SKM-1 treated with dmso at 0.1 percent for 144 hours (cell line): ENCODE measurements at regions not wholly inside any gene's neighbourhood (a gene's known extent, or its start where the extent isn't known, plus 50 kb on each side); places are given as distances from the start of the nearest gene placed in this dataset.

Experiments
- DNase-seq: peaks from one replicate; lab custom pipeline; 2025; ENCODE audit not compliant: unreplicated experiment; lab: John Stamatoyannopoulos, UW

DNA sequence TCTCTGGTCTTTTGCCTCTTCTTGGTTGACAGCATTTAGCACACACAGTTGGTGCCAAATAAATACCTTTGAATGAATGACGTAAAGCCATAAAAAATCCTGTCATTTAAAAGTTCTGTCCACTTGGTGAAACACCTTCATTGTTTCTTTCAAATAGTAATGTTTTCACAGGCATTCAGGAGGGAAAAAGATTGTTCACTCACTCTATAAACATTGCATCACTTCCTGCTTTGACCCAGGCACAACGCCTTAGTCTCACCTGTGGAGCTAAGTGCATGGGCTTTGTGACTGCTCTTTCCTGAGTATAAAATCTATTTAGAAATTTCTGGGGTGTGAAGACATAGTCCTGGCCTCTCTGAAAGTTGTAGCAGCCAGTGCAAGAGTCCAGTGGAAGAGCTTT, 88.9 kb upstream of the CXCL14 start:
- no peak for DNase-seq

DNA sequence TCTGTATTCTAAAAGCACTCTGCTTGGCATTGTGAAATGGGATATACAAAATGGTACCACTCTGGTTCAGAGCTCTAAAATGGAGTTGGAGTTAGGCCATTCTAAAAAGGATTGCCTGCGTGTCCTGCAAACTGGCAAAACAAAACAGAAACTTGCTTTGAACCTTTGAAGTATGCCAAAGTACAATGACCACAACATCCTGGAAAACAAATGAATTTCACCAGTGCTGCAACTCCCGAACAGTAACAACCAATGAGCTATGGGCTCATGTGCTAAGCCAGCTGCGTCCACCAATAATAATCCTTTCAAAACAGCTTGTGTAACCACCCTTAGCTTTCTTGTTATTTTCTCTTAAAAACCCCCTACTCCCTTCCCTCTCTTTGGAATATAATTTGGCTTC, 88.4 kb upstream of the CXCL14 start:
- no peak for DNase-seq

DNA sequence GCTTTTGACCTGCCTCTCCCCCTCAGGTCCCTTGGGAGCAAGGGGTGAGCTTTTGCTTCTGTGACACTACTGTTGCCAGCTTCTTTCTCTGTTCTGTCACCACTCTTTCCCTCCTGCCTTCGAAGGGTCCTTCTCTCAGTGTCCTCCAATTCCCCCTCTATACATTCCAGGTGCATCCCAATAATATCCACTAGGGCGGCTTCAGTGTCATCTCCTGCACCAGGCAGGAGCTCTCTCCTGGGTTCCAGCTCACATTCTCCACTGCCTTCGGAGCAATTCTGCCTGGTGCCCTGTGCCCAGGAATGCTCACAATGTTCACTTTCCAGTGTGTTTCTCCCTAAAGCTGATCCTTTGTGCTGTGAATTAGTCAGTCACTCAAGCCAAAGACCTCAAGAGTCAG, 83.9 kb upstream of the CXCL14 start:
- DNase-seq, result no peak

DNA sequence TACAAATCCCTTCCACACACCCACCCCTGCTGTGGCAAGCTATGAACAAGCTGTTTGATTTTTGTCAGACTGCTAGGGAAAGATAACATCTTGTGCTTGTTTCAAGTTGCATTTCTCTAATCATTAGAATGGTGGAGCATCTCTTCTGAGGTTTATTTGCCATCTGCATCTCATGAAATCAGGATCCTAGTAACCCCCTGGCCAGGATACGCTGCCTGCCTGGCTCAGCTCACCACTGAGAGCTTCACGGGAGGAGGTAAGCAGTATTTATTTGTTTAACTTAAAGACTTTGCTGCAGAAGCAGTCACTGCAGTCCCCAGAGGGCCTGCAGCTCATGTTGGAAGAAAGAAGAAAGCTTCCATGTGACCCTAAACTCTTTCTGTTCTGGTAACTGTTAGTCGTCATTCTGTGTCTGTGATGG, 83.3 kb upstream of the CXCL14 start:
- DNase-seq, result no peak

DNA sequence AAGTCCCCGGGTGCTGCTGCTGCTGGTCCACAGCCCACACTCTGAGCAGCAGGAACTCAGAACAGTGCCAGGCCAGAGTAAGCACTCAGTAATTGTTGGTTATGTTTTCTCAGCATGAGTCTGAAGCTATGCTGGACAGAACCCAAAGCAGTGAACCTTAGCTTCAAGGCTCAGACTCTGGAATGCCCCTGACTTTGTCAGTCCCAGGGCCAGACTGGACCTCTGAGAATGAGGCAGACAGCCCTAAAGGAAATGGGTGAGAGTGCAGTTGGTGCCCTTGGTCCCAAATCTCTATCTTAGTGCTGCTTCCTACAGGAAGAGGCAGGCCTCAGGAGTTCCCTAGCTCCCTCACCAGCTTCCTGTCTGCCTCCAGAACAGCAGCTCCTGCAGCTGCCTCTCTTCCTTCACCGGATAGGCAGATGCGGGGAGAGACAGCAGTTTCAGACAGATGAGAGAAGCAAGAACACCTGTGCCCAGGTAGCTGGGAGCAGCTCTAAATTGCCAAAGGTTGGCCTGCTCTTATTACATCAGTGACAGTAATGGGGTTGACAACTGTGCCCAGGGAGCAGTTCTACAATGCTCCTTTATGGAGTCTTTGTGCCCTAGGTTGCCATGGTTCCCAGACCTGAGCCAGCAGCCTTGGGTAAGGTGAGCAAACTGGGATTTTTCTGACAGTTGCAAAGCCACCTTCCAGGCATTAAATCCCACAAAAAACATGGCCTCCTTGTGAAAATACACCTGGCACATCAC, 82.2 kb upstream of the CXCL14 start:
- no peak for DNase-seq

DNA sequence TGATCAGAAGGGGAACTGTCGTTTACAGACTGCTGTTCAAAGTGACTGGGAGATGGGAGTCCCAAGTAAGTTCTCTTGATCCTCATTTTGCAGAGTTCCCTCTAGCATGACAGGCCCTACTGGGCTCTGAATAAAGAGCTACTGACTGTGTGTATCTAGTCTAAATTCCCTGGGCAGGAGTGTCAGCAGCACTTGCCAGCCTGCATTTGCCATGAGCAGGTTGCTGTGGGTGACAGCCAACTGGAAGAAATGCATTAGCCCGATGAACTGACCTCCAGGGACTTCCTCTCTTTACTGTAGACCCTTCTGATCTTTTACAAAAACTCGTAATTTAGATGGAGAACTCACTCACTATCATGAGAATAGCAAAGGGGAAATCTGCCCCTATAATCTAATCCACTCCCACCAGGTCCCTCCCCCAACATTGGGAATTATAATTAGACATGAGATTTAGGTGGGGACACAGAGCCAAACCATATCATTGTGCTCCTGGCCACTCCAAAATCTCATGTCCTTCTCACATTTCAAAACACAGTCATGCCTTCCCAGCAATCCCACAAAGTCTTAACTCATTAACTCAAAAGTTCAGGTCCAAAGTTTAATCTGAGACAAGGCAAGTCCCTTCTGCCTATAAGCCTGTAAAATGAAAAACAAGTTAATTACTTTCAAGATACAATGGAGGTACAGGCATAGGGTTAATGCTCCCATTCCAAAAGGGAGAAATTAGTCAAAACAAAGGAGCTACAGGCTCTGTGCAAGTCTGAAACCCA, 78.9 kb upstream of the CXCL14 start:
- DNase-seq, result no peak

DNA sequence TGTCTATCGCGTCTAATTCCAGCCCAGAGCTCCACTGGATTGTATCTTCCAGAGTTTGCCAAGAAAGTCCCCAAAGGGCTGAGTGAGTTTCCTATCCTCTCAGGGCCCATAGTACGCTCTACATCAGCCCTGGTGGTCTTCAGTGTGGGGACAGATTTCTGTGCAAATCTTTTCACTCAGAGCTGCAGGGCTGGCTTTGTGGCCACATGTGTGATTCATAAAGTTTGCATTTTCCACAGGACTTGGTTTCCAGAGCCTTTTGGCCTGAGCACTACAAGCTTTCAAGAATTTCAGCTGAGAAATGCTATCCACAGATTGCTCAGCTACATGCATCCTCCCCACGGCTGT, 76.7 kb upstream of the CXCL14 start:
- DNase-seq, result no peak

DNA sequence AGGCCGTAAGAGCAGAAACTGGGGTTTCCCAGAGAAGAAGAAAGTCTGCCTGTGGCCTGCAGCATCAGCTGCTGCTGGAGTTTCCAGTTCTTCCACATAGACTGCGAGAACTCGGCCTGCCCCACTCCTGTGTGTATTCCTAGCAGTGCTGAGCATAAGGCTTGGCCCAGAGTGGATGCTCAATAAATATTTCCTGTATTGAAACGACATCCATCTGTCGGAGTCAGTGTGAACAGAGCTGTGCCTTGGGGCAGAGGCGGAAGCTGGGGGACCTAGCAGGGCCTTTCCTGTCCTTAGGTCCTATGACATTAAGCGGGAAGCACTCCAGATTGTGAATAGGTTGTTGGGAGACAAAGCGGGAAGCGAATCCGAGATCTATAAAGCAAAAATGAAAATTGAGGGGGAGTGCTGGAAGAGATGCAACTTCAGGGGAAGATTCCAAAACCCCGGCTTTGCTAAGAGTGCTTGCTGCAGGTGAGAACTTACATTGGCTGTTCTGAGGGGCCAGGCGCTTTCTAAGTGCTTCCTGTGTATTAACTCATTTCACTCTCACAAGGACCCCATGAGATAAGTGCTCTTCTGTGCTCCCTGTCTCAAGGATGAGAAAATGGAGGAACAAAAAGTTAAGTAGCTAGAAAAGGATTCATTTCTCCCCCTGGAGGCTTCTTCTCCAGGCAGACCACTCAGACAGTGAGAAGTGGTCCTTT, 76.1 kb upstream of the CXCL14 start:
- no peak for DNase-seq

DNA sequence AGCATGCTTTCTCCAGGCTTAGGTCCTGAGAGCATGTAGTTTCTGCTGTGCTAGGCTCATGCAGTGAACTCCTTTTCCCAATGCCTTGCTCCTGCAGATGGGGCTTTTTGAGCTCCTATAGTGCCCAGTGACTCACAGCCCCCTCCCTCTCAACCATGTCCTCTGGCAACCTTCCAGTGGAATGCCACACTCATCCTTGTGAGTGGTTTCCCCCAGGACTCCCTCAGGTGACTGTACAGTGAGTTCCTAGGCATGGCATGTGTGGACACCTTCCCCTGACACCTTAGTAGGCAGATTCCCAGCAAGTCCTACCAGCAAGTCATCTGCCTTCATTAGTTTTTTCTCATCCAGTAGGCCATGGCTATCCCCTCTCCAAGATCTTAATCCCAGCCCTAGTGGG, 72.4 kb upstream of the CXCL14 start:
- DNase-seq, result no peak

DNA sequence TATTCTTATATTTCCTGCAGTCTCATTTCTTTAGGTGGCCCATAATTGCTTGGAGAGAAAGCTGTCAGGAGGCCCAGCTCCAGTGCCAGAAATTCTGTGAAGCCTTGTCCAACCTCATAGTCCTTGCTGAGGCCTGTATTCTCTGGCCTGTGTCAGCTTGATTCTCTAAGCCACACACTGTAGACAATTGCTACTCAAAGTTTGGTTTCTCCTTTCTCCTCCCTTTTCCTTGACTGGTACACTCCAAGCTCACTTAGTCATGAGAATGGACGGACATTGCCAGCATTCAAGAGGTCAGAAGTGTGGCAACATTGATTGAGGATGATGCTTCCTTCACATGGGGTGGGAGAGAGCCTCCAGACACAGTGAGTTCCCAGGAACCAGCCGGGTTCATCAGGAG, 71.3 kb upstream of the CXCL14 start:
- no peak for DNase-seq

DNA sequence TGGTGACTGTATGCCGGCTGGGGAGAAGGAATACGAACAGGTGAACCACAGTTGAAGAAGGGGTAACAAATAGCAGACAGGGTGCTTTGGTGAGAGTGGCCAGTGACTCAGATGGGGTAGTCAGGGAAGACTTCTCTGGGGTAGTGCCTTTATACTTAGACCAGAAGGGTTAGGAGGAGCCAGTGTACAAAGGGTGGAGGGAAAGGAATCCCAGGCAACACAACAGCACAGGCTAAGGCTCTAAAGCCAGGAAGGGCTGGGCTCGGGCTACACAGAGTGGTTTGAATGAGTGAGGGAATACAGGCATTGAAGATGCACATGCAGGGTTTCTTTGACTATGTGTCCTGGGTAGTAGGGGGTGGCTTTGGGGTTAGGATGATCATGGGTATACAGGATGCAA, 70.6 kb upstream of the CXCL14 start:
- no peak for DNase-seq

DNA sequence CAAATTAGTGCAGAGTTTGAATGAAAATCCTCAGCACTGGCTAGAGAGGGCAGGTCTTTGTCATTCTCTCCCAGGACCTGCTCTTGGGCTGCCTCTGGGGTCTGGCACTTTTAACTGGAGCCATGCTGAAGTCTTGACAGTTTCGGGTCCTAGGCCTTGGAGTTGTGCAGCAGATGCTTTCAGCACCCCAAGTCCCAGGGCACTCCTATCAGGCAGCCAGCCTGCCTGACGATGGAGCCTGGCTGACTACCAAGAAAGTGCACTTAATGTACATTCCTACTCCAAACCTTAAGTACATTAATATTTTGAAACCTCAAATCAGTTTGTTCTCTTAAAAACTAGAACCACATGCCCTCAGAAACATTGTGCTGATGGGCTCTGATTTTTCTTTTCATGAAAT, 69.3 kb upstream of the CXCL14 start:
- no peak for DNase-seq

DNA sequence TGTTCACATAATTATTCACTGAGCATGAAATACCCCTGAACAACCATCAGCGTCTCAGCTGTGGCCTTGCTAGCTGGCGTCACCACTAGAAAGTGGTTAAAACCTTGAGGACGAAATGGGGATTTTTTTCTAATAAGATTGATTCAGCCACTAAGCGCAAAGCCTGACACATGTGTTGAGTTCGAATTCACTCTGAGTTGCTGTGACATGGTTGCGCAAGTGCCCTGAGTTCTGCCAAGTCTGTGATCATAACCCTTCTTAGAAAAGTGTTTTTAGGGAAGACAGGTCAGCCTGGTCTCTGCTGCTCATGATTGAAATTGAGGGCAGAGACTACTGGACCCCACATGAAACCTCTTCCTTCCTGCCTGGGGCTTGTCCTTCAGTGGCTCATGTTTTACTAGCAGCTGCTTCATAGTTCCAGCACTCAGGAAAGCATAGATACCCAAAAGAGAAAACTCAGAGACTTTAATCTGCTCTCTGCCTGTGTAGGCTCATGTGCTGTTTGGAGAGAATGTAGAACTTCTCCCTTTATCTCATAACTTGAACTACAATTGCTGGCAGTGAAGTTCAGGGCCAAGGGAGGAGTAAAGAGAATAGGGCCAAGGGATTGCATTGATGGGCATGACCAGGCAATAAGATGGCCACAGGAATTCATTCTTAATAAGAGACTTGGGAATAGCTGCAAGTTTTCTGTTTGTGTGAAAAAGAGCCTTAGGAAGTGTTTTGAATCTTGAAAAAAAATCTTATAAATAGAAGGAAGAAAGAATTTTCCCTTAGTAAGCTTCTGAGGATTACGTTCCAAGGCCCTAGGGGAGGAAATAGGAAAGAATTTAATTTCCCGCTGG, 66.8 kb upstream of the CXCL14 start:
- DNase-seq, result no peak

DNA sequence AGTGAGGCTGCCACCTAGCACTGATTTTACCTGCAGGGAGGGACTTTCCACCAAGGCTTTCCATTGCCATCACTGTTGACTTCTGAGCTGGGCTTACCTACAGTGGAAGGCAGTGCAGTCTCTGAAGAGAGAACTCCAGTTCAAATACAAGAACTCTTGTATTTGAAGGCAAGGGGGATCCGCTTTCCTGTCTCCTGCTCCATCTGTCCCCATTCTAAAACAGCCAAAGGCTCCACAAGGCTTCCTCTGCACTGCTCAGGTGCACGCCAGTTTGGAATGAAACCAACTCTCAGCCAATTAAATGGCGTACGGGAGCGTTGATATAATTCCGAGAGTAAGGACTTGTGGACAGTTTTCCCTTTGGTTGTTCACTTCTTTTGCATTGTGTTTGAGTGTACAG, 66.0 kb upstream of the CXCL14 start:
- no peak for DNase-seq

DNA sequence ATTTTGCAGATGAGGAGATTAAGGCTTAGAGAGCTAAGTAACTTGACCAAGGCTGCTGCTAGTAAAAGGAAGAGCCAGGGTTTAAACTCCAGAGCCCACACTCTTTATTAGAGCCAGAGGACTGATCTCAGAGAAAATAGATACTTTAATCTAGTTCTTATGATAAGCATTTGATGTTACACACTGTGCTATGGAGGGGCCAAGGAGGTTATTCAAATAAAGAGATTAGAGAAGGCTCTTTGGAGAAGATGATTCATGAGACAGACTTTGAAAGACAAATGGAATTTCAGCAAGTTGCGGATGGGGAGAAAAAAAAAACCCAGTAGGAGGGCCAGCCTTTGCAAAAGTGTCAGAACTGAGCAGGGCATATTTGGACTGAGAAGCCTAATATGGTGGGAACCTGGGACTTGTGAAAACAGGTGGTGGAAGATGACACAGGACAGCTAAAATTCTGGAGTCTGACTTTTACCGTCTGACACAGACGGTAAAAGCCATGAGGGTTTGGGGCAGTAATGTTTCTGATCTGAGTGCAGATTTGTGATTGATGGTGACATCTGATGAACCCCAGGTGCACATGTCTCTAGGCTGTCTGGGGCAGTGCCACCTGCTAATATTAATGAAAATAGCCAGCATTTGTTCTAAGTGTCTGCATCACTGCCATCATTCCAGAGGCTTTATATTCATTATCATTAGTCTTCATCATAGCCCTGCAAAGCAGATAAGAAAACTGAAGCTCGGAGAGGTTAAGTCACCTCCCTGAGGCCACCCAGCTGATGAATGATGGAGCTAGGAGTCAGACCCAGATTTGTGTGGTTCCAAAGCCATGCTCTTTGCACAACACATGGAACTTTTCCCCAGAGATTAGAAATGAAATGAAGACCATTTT, 65.3 kb upstream of the CXCL14 start:
- DNase-seq, result no peak

DNA sequence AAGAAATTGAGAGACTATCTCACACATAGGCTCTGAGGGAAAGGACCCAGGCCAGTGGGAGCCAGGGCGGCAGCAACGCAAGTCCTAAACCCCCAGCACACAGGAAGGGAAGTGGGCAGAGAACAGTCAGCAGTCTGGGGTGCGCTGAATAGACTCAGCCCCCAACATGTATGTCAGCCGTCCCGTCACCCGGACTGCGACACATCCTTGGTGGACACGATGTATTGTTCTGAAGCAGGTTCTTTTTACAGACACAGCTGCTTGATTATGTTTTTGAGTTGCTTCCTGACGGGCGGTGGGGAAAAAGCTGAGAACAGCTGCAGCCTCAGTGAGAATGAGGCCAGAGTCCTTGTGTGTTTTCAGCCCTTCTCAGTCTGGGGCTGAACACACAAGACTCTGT, 64.1 kb upstream of the CXCL14 start:
- DNase-seq, result no peak

DNA sequence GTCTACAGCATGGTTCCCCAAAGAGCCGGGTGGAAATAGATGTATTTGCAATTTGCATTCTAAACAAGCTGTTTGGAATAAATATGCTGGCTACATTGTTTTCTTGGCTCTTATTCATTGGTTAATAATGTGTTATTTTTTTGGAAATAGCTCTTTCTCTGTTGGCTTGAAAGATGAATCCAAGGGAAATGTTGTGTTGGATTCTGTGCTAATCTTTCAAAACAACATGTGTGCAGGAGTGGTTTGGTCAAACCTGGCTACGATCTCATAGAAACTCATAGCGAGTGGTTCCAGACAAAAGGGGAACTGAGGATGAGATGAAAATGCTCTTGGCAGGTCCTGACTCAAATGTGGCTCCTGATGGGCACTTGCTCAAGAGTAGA, 63.7 kb upstream of the CXCL14 start:
- DNase-seq, result no peak

DNA sequence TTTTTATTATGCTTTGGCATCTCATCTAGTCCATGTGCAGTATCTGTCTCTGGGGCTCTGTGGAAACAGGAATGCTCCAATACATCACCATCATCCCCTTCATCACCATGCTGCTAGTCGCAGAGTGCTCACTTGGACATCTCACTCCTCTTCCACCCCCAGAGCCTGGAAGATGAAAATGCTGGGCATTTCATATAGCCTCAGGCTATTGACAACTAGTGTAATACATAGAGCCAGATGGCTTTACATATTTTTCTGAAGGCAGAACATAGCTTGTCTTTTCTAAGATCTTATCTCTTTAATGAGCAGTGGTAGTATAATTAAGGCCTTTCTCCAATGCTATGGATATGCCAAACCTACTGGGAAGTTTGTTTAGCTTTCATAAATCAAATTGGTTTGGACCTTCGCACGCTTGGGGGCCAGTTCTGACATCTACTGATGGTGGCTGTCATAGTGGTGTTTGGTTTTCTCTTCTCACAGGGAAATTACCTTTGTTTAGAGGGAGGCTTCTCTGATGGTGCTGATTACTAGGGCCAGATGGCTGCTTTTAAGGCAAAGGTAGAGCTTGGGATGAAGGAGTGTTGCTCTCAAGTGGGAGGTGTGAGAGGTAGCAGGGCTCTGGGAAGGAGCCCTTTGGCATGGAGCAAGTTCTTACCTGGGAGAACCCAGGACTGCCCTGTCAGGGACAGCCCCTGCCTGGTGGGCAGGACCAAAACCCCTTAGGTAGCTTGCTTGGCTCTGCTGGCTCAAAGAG, 63.1 kb upstream of the CXCL14 start:
- DNase-seq, result no peak

DNA sequence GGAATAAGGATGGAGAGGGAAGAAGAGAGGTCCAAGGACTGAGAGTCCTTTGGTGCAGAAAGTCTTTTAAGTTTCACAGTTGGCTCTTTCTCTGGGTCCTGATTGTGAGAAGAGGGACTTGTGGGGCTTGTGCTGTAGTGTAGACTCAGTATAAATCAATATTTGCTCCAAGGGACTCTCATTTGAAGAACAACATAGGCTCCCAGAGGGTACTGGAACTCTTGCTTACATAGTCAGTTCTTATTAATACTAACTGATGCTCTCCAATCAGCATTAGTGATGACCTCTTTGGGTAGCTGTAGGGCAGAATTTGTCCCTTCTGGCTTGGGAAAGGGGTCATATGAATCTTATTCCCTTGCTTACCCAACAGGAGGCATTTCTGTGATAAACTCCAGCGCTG, 62.5 kb upstream of the CXCL14 start:
- DNase-seq, result no peak

DNA sequence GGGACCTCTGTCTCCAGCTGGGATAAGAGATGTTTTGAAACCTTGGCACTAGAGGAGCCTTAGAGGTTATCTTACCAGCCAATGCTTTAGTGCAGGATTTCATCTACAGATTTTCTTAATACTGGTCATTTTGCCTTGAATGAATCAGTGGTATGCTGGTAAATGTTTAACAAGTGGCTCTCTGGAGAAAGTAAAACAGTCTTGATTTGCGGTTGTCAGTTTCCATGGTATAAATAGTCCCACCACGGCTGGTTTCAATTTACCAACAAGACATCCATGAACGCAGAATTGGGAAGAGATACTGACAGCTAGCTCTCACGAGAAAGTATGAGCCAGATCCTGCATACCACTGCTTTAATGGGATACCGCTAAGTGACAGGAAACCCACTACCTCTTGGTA, 56.7 kb upstream of the CXCL14 start:
- DNase-seq, result no peak
